PFSK-1 (cell line): ENCODE measurements at regions not wholly inside any gene's neighbourhood (a gene's known extent, or its start where the extent isn't known, plus 50 kb on each side); places are given as distances from the start of the nearest gene placed in this dataset.

Source experiments
- TAF1 ChIP-seq: IDR thresholded peaks from 2 replicates; pipeline ENCODE4 v1.6.1; 2012; ENCODE audit warnings: low read length, control low read depth, borderline replicate concordance; ENCODE audit not compliant: insufficient read depth
- TF ChIP-seq, protein P1 (sequence below), 2 experiments: IDR thresholded peaks; 2 replicates each; pipeline versions ENCODE4 v1.6.1 to v1.8.0; 2011 to 2012; ENCODE audit warnings: low read depth in 2 of 2, low read length in 2 of 2, control low read depth in 1 of 2, inconsistent platforms in 1 of 2, mild to moderate bottlenecking in 1 of 2, moderate library complexity in 1 of 2; ENCODE audit not compliant: insufficient read depth in 1 of 2

DNA sequence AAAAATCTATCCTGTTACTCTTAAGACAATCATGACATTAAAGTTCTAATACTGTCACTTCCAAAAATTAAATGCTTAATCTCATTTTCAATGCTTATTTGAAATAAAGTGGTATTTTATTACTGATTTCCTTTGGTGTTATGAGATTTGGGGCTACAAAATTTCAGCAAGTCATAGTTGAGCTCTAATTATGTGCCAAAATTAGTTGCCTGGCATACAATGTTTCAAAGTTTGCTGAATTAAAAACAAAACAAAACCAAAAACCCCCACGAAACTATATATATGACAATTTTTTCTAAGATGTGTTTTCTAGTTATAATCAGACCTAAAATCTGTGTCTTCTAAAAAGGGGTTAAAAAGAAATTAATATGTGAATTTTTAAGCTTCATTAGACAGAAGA, 62.2 kb downstream of the KCNRG start:
- no peak for TF ChIP-seq TAF1
- TF ChIP-seq, protein P1, sequence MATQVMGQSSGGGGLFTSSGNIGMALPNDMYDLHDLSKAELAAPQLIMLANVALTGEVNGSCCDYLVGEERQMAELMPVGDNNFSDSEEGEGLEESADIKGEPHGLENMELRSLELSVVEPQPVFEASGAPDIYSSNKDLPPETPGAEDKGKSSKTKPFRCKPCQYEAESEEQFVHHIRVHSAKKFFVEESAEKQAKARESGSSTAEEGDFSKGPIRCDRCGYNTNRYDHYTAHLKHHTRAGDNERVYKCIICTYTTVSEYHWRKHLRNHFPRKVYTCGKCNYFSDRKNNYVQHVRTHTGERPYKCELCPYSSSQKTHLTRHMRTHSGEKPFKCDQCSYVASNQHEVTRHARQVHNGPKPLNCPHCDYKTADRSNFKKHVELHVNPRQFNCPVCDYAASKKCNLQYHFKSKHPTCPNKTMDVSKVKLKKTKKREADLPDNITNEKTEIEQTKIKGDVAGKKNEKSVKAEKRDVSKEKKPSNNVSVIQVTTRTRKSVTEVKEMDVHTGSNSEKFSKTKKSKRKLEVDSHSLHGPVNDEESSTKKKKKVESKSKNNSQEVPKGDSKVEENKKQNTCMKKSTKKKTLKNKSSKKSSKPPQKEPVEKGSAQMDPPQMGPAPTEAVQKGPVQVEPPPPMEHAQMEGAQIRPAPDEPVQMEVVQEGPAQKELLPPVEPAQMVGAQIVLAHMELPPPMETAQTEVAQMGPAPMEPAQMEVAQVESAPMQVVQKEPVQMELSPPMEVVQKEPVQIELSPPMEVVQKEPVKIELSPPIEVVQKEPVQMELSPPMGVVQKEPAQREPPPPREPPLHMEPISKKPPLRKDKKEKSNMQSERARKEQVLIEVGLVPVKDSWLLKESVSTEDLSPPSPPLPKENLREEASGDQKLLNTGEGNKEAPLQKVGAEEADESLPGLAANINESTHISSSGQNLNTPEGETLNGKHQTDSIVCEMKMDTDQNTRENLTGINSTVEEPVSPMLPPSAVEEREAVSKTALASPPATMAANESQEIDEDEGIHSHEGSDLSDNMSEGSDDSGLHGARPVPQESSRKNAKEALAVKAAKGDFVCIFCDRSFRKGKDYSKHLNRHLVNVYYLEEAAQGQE (IDR thresholded peaks at IDR 0.05; ENCODE audit: insufficient read depth in 1 of 2, low read depth in 2 of 2, low read length in 2 of 2): no peak
